ENCODE measurements at regions not wholly inside any gene's neighbourhood (a gene's known extent, or its start where the extent isn't known, plus 50 kb on each side); places are given as distances from the start of the nearest gene placed in this dataset.

DNA sequence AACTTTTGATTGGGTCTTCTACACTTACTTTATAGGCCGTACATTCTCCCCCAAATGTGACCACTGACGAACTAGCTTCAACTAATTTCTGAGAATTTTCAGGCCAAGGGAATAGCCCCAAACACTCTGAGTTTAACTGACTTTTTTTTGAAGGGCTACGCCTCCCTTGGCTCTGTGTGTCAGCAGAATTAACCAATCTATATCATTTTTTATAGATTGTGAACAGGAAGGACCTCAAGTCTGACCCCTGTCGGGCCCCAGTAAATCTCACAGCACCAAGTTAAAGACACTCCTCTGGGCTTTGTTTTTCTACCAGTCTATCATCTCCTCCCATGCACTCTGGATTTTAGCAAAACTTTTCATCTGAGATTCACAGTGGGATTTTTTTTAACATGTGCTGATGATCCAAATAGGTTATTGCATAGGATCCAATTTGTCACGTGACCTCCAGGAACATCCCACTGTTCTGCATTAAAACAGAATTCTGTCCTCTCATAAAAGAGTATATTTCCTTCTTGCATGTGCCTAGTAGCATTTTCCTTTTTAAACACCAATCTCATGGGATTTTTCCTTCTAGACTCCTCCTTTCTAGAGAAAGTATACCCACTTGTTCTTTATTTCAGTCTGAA is 307.1 kb downstream of the OSR1 start:
- Histone ChIP-seq H3K27ac (no peak overlapping the region), H3K9ac (no peak overlapping the region), H3K27me3 (ENCODE audit: insufficient read depth, low read depth) (no peaks in the 10 kb centered on the region), H3K4me2 (no peak overlapping the region), H4K20me1 (ENCODE audit: insufficient read depth) (no peaks in the 10 kb centered on the region), H3K4me3 (IDR thresholded peaks at IDR 0.05; ENCODE audit: insufficient read depth, low read depth, low read length) (no peak overlapping the region), H3K79me2 (ENCODE audit: insufficient read depth, low read depth) (no peaks in the 10 kb centered on the region), H3K4me1 (ENCODE audit: low read depth, poor library complexity, severe bottlenecking) (no peaks in the 10 kb centered on the region), H3K36me3 (ENCODE audit: insufficient read depth) (no peaks in the 10 kb centered on the region), H2AFZ (ENCODE audit: low read depth) (no peak overlapping the region)
- TF ChIP-seq, protein P1, sequence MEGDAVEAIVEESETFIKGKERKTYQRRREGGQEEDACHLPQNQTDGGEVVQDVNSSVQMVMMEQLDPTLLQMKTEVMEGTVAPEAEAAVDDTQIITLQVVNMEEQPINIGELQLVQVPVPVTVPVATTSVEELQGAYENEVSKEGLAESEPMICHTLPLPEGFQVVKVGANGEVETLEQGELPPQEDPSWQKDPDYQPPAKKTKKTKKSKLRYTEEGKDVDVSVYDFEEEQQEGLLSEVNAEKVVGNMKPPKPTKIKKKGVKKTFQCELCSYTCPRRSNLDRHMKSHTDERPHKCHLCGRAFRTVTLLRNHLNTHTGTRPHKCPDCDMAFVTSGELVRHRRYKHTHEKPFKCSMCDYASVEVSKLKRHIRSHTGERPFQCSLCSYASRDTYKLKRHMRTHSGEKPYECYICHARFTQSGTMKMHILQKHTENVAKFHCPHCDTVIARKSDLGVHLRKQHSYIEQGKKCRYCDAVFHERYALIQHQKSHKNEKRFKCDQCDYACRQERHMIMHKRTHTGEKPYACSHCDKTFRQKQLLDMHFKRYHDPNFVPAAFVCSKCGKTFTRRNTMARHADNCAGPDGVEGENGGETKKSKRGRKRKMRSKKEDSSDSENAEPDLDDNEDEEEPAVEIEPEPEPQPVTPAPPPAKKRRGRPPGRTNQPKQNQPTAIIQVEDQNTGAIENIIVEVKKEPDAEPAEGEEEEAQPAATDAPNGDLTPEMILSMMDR (conservative IDR thresholded peaks at IDR 0.05; ENCODE audit: low read depth, low read length): no peak

DNA sequence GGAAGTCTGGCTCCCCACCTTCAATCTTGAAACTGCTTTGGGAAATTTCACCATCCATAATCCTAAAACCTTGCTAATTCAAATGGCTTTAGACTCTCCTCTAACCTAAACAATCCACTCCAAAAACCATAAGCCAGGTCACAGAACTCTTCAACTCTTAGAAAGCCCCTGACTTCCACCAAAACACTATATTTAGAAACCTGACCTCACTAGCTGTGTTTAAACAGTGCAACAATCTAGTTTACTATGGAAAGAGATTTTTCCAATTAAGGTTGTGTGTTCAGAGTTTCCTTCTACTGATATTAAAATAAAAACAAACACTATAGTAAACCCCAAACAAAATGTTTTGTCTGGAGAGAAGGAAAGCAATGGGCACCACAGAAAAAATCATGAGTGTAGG is 308.1 kb downstream of the OSR1 start:
- H2AFZ ChIP-seq (ENCODE audit: low read depth): no peak overlapping the region
- H3K36me3 ChIP-seq (ENCODE audit: insufficient read depth): no peaks in the 10 kb centered on the region
- no peaks in the 10 kb centered on the region for H3K27me3 ChIP-seq (ENCODE audit: insufficient read depth, low read depth)
- H3K79me2 ChIP-seq (ENCODE audit: insufficient read depth, low read depth): no peaks in the 10 kb centered on the region
- TF ChIP-seq, protein P1 (conservative IDR thresholded peaks at IDR 0.05; ENCODE audit: low read depth, low read length): no peak
- no peak overlapping the region for H3K27ac ChIP-seq
- no peak overlapping the region for H3K4me2 ChIP-seq
- no peaks in the 10 kb centered on the region for H4K20me1 ChIP-seq (ENCODE audit: insufficient read depth)
- H3K4me1 ChIP-seq (ENCODE audit: low read depth, poor library complexity, severe bottlenecking): no peaks in the 10 kb centered on the region
- H3K4me3 ChIP-seq (IDR thresholded peaks at IDR 0.05; ENCODE audit: insufficient read depth, low read depth, low read length): no peak overlapping the region
- no peak overlapping the region for H3K9ac ChIP-seq

DNA sequence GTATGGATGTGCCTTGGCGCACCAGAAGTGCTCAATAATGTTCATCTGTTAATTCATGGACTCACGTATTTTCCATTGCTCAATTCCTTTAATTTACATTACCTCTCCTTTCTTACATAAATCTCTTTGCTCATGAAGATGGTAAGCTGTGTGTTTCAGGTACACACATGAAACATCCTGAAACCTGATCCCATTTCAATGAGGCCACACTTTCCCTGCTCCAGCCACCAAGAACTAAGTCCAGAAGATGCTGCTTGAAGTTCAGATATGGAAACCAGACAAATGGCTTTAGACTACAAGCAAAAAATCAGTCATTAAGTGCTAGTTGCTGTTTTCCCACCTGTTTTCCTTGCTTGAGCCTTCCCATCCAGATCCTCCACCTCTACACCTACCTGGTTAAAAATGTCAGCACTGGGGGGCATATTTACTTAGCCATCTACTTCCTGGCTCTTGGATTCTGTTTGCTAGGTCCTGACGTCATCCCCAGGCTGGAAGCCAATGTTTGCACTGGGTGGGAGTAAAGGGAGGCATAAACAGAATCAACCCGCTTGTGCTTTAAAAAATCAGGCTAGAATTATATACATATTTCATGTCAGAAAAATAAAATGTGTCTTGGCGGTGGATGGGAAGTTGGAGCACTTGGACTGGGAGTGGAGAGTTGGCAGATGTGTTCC is 309.7 kb downstream of the OSR1 start:
- Histone ChIP-seq H2AFZ (ENCODE audit: low read depth) (no peak overlapping the region), H3K4me2 (no peak overlapping the region), H4K20me1 (ENCODE audit: insufficient read depth) (no peaks in the 10 kb centered on the region), H3K27ac (no peak overlapping the region), H3K27me3 (ENCODE audit: insufficient read depth, low read depth) (no peaks in the 10 kb centered on the region), H3K4me1 (ENCODE audit: low read depth, poor library complexity, severe bottlenecking) (no peaks in the 10 kb centered on the region), H3K36me3 (ENCODE audit: insufficient read depth) (no peaks in the 10 kb centered on the region), H3K9ac (no peak overlapping the region), H3K79me2 (ENCODE audit: insufficient read depth, low read depth) (no peaks in the 10 kb centered on the region), H3K4me3 (IDR thresholded peaks at IDR 0.05; ENCODE audit: insufficient read depth, low read depth, low read length) (no peak overlapping the region)
- TF ChIP-seq, protein P1 (conservative IDR thresholded peaks at IDR 0.05; ENCODE audit: low read depth, low read length): no peak

DNA sequence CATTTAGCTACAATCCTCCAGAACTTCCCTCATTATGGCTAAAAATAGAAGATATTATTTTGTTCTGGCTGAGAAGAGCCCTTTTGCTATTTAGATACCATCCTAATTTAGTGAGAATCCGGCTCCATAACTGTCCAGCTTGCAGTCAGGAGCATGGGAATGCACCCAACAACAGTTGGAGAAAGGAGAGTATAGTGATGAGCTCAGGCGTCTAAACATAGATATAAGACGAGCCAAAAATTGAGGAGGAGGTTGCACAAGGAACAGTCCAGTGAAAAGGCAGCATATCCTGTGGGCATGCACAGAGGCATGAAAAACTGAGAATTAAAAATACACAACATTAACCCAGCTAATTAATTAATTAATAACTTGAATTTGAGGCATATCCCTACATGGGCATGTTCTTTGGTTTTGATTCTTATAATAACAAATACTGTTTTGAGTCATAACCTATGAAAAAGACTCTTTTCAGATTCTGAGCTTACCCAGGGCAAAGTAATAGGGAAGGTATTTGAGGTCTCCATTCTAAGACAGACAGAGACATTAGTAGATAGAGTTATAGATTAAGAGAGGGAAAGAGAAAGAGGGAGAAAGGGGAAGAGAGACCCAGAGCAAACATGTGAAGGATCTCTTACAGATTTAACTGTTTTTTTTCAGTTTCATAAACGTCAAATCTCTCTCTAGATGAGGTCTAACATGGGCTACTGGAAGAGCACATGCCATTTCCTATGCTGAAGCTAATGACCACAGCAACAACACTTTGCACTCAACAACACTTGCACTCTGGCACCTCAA is 311.2 kb downstream of the OSR1 start:
- Histone ChIP-seq H4K20me1 (ENCODE audit: insufficient read depth) (no peaks in the 10 kb centered on the region), H3K27me3 (ENCODE audit: insufficient read depth, low read depth) (no peaks in the 10 kb centered on the region), H2AFZ (ENCODE audit: low read depth) (no peak overlapping the region), H3K9ac (no peak overlapping the region), H3K4me2 (no peak overlapping the region), H3K4me3 (IDR thresholded peaks at IDR 0.05; ENCODE audit: insufficient read depth, low read depth, low read length) (no peak overlapping the region), H3K4me1 (ENCODE audit: low read depth, poor library complexity, severe bottlenecking) (no peaks in the 10 kb centered on the region), H3K27ac (no peak overlapping the region), H3K36me3 (ENCODE audit: insufficient read depth) (no peaks in the 10 kb centered on the region), H3K79me2 (ENCODE audit: insufficient read depth, low read depth) (no peaks in the 10 kb centered on the region)
- TF ChIP-seq, protein P1 (conservative IDR thresholded peaks at IDR 0.05; ENCODE audit: low read depth, low read length): no peak
